Astrocyte (in vitro differentiated cells and primary cell): ENCODE measurements at regions not wholly inside any gene's neighbourhood (a gene's known extent, or its start where the extent isn't known, plus 50 kb on each side); places are given as distances from the start of the nearest gene placed in this dataset.

ENCODE experiments used
- DNase-seq: peaks from one replicate; pipeline ENCODE4 v3.0.0-alpha.2; 2010; ENCODE audit warnings: low read depth
- FAIRE-seq: peaks from 2 replicates; lab custom pipeline; 2011; peaks lifted over from hg19 to GRCh38; lab: Jason Lieb, UNC
- H2AFZ ChIP-seq: 2 replicates; pipeline ENCODE4 v1.6.0; 2012; ENCODE audit warnings: low read depth, low read length, inconsistent platforms
- H3K27ac ChIP-seq: 2 replicates; pipeline ENCODE4 v1.5.1; 2011; ENCODE audit warnings: low read depth, low read length, inconsistent platforms
- H3K27me3 ChIP-seq: 2 replicates; pipeline ENCODE4 v1.6.0; 2011; ENCODE audit warnings: low read length, inconsistent platforms; ENCODE audit not compliant: insufficient read depth
- H3K36me3 ChIP-seq: 2 replicates; pipeline ENCODE4 v1.5.1; 2011; ENCODE audit warnings: low read length, inconsistent platforms; ENCODE audit not compliant: insufficient read depth
- H3K4me1 ChIP-seq: 2 replicates; pipeline ENCODE4 v1.5.1; 2011; ENCODE audit warnings: low read length, inconsistent platforms; ENCODE audit not compliant: insufficient read depth
- H3K4me2 ChIP-seq: 2 replicates; pipeline ENCODE4 v1.6.0; 2012; ENCODE audit warnings: low read length, inconsistent platforms
- H3K4me3 ChIP-seq: 2 replicates; pipeline ENCODE4 v1.5.1; 2011; ENCODE audit warnings: low read depth, mild to moderate bottlenecking, low read length, inconsistent platforms; ENCODE audit not compliant: insufficient read depth
- H3K79me2 ChIP-seq: 2 replicates; pipeline ENCODE4 v1.6.0; 2012; ENCODE audit warnings: mild to moderate bottlenecking, low read length, inconsistent platforms; ENCODE audit not compliant: insufficient read depth
- H3K9ac ChIP-seq: 2 replicates; pipeline ENCODE4 v1.6.0; 2012; ENCODE audit warnings: mild to moderate bottlenecking, low read length, inconsistent platforms
- H3K9me3 ChIP-seq: 2 replicates; pipeline ENCODE4 v1.5.1; 2012; ENCODE audit warnings: low read depth, mild to moderate bottlenecking, low read length, inconsistent platforms; ENCODE audit not compliant: insufficient read depth
- H4K20me1 ChIP-seq: 2 replicates; pipeline ENCODE4 v1.6.0; 2012; ENCODE audit warnings: low read length, inconsistent platforms; ENCODE audit not compliant: insufficient read depth
- H3K27ac Mint-ChIP-seq: one replicate; pipeline ENCODE4 v1.8.0; 2021; ENCODE audit warnings: mild to moderate bottlenecking, mixed read lengths; ENCODE audit not compliant: unreplicated experiment
- H3K27me3 Mint-ChIP-seq: one replicate; pipeline ENCODE4 v1.8.0; 2021; ENCODE audit warnings: low read depth, mixed read lengths; ENCODE audit not compliant: unreplicated experiment
- H3K36me3 Mint-ChIP-seq: one replicate; pipeline ENCODE4 v1.8.0; 2021; ENCODE audit warnings: low read depth, mixed read lengths; ENCODE audit not compliant: unreplicated experiment
- H3K4me1 Mint-ChIP-seq: one replicate; pipeline ENCODE4 v1.8.0; 2021; ENCODE audit warnings: low read depth, mixed read lengths; ENCODE audit not compliant: unreplicated experiment
- H3K4me3 Mint-ChIP-seq: one replicate; pipeline ENCODE4 v1.8.0; 2021; ENCODE audit warnings: mild to moderate bottlenecking, moderate library complexity, mixed read lengths; ENCODE audit not compliant: unreplicated experiment
- H3K9me3 Mint-ChIP-seq: one replicate; pipeline ENCODE4 v1.8.0; 2021; ENCODE audit warnings: mild to moderate bottlenecking, mixed read lengths; ENCODE audit not compliant: unreplicated experiment
- EZH2 ChIP-seq: IDR thresholded peaks from 2 replicates; pipeline ENCODE4 v1.6.1; 2012; ENCODE audit warnings: mild to moderate bottlenecking, low read length, inconsistent platforms; ENCODE audit not compliant: insufficient read depth
- TF ChIP-seq, protein P1 (sequence below): IDR thresholded peaks from 2 replicates; pipeline ENCODE4 v1.5.1; 2011; ENCODE audit warnings: low read depth, mild to moderate bottlenecking, inconsistent platforms, low read length, moderate library complexity; ENCODE audit not compliant: insufficient read depth

- no peak overlapping the region for H2AFZ ChIP-seq
- H3K27me3 ChIP-seq = no peaks in the 10 kb centered on the region
- no peaks in the 10 kb centered on the region for H3K27me3 Mint-ChIP-seq
- no peaks in the 10 kb centered on the region for H3K79me2 ChIP-seq
- H3K9ac ChIP-seq = no peak overlapping the region
- peaks cover 10% of the 10 kb centered on the region for H3K4me1 ChIP-seq
- H3K27ac ChIP-seq = no peak overlapping the region
- H3K9me3 ChIP-seq = no peaks in the 10 kb centered on the region
- no peak overlapping the region for H3K4me2 ChIP-seq
- DNase-seq (no peak), FAIRE-seq (no peak)
- H3K9me3 Mint-ChIP-seq = no peaks in the 10 kb centered on the region
- H4K20me1 ChIP-seq = no peaks in the 10 kb centered on the region
- H3K4me3 Mint-ChIP-seq = no peak overlapping the region
- TF ChIP-seq, protein P1, sequence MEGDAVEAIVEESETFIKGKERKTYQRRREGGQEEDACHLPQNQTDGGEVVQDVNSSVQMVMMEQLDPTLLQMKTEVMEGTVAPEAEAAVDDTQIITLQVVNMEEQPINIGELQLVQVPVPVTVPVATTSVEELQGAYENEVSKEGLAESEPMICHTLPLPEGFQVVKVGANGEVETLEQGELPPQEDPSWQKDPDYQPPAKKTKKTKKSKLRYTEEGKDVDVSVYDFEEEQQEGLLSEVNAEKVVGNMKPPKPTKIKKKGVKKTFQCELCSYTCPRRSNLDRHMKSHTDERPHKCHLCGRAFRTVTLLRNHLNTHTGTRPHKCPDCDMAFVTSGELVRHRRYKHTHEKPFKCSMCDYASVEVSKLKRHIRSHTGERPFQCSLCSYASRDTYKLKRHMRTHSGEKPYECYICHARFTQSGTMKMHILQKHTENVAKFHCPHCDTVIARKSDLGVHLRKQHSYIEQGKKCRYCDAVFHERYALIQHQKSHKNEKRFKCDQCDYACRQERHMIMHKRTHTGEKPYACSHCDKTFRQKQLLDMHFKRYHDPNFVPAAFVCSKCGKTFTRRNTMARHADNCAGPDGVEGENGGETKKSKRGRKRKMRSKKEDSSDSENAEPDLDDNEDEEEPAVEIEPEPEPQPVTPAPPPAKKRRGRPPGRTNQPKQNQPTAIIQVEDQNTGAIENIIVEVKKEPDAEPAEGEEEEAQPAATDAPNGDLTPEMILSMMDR = no peak
- TF ChIP-seq EZH2 = no peak
- H3K4me1 Mint-ChIP-seq = peaks cover 7% of the 10 kb centered on the region
- H3K36me3 Mint-ChIP-seq = no peaks in the 10 kb centered on the region
- H3K27ac Mint-ChIP-seq = no peak overlapping the region
- no peaks in the 10 kb centered on the region for H3K36me3 ChIP-seq
- no peak overlapping the region for H3K4me3 ChIP-seq
Measured at GRCh38 chr18:68179811-68180210, 535.1 kb downstream of the TMX3 start.

DNA sequence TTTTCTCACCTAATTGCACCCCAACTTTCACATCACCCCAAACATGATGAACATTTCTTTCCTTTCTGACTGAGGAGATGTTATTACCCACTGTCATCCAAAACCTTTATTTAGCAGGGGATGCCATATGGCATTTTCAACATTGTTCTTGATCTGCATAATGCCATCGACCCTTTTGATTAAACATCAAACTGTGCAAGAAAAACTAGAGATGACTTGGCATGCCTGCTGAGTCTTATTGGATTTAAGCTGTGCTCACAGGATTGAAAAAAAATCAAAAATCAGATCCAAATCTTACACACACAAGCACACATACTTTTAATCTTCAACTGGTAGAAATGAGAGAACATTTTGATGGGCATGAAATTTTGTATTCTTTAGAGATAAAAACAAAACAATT lies 536.0 kb downstream of the TMX3 start:
- Histone ChIP-seq H3K79me2 (no peaks in the 10 kb centered on the region), H3K4me2 (no peak overlapping the region), H3K4me3 (no peak overlapping the region), H3K4me1 (peaks cover 10% of the 10 kb centered on the region), H3K9me3 (no peaks in the 10 kb centered on the region), H3K9ac (no peak overlapping the region), H3K27me3 (no peaks in the 10 kb centered on the region), H2AFZ (no peak overlapping the region), H3K36me3 (no peaks in the 10 kb centered on the region), H3K27ac (no peak overlapping the region), H4K20me1 (no peaks in the 10 kb centered on the region)
- Mint-ChIP-seq H3K36me3 (no peaks in the 10 kb centered on the region), H3K9me3 (no peaks in the 10 kb centered on the region), H3K4me3 (no peak overlapping the region), H3K27me3 (no peaks in the 10 kb centered on the region), H3K4me1 (peaks cover 7% of the 10 kb centered on the region), H3K27ac (no peak overlapping the region)
- FAIRE-seq = no peak
- no peak for TF ChIP-seq EZH2
- TF ChIP-seq, protein P1 = no peak
- DNase-seq = no peak

GRCh38 chr18:68177807-68178702 lies 536.9 kb downstream of the TMX3 start:
- Histone ChIP-seq H3K36me3 (no peaks in the 10 kb centered on the region), H3K9ac (no peak overlapping the region), H3K4me3 (no peak overlapping the region), H3K9me3 (no peaks in the 10 kb centered on the region), H3K79me2 (no peaks in the 10 kb centered on the region), H4K20me1 (no peaks in the 10 kb centered on the region), H3K27ac (peak overlapping the region; percentile 44), H3K27me3 (no peaks in the 10 kb centered on the region), H3K4me1 (peaks cover 10% of the 10 kb centered on the region), H2AFZ (no peak overlapping the region), H3K4me2 (peak overlapping the region; percentile 32)
- H3K4me3 Mint-ChIP-seq = no peak overlapping the region
- peak; percentile 99 for DNase-seq
- H3K9me3 Mint-ChIP-seq = no peaks in the 10 kb centered on the region
- H3K4me1 Mint-ChIP-seq = peaks cover 7% of the 10 kb centered on the region
- FAIRE-seq = peak; percentile 99
- H3K27me3 Mint-ChIP-seq = no peaks in the 10 kb centered on the region
- H3K36me3 Mint-ChIP-seq = no peaks in the 10 kb centered on the region
- no peak overlapping the region for H3K27ac Mint-ChIP-seq
- TF ChIP-seq, protein P1 = no peak
- TF ChIP-seq EZH2 = no peak
